ENCODE measurements at regions not wholly inside any gene's neighbourhood (a gene's known extent, or its start where the extent isn't known, plus 50 kb on each side); places are given as distances from the start of the nearest gene placed in this dataset.

DNA sequence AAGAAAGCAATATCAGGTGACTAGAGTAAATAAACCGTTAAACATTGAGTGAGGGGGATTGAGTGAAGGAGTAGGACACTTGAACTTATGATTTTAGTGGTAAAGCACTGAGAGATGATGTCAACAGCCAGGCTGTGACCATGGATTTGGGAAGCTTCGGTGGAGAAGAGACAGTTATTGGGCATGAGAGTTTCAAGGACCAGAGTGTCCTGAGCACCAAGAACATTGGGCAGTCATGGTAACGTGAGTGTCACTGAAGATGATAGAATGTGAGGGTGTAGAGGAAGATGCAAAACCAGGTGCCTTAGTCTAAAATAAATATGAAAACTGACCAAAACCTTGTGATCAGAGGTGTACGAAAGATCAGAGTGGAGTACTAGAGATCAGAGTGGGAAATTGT is 248.1 kb downstream of the ASXL3 start:
- TF ChIP-seq, protein P1, sequence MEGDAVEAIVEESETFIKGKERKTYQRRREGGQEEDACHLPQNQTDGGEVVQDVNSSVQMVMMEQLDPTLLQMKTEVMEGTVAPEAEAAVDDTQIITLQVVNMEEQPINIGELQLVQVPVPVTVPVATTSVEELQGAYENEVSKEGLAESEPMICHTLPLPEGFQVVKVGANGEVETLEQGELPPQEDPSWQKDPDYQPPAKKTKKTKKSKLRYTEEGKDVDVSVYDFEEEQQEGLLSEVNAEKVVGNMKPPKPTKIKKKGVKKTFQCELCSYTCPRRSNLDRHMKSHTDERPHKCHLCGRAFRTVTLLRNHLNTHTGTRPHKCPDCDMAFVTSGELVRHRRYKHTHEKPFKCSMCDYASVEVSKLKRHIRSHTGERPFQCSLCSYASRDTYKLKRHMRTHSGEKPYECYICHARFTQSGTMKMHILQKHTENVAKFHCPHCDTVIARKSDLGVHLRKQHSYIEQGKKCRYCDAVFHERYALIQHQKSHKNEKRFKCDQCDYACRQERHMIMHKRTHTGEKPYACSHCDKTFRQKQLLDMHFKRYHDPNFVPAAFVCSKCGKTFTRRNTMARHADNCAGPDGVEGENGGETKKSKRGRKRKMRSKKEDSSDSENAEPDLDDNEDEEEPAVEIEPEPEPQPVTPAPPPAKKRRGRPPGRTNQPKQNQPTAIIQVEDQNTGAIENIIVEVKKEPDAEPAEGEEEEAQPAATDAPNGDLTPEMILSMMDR (IDR thresholded peaks at IDR 0.05): no peak
- no peak for TF ChIP-seq POLR2A (IDR thresholded peaks at IDR 0.05)

Data from body of pancreas (tissue), 4 donors.